ENCODE measurements at regions not wholly inside any gene's neighbourhood (a gene's known extent, or its start where the extent isn't known, plus 50 kb on each side); places are given as distances from the start of the nearest gene placed in this dataset.

DNA sequence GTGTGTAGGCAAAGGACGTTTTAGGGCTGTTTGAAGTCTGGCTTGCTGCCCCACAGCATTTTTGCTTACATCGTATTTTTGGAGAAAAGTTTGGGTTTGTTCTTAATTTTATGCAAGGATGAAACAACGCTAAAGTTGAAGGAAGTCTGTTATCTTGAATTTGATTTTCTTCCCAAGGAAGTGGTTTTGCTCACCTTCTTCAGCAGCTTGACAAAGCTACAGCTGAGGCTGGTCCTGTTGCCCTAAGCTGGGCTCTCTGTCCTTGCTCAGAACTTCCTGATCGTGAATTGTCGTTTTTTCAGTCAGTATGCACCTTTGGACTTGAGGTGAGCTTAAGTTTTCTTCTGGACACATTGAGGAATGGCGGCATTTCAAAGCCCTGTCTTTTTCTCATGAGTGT is 62.1 kb upstream of the GSX1 start:
- H3K4me3 Mint-ChIP-seq: no peak overlapping the region
- DNase-seq: no peak
- H4K5ac ChIP-seq (ENCODE audit: insufficient read length, low read depth, low read length): no peak overlapping the region
- 0 out of 2 replicates have a peak, but pooled peaks cover 3% of the 10 kb centered on the region for H3K4me1 ChIP-seq (ENCODE audit: insufficient read depth, low read length)
- H3K36me3 Mint-ChIP-seq (ENCODE audit: insufficient read depth in 1 of 3, low read depth in 3 of 3): no peaks in the 10 kb centered on the region
- H4K20me1 ChIP-seq (ENCODE audit: control insufficient read depth, insufficient read depth, insufficient read length): no peaks in the 10 kb centered on the region
- H2AK5ac ChIP-seq (ENCODE audit: insufficient read length, low read length): no peak overlapping the region
- no peak overlapping the region for H3K27ac ChIP-seq (ENCODE audit: insufficient read length, low read depth, low read length)
- no peaks in the 10 kb centered on the region for H3K23me2 ChIP-seq (ENCODE audit: insufficient read length, low read depth, low read length, poor library complexity, severe bottlenecking)
- peaks cover 5% of the 10 kb centered on the region for H3K27me3 Mint-ChIP-seq (ENCODE audit: low read depth)
- no CpG with 5 or more reads among the region's 6 CpGs for whole genome bisulfite sequencing (ENCODE audit: extremely low coverage, insufficient read length, low lambda C conversion rate)
- H3T11ph ChIP-seq (ENCODE audit: low read length): no peak overlapping the region
- no peak overlapping the region for H3K4me2 ChIP-seq (ENCODE audit: insufficient read depth, insufficient read length, low read length)
- H3K4ac ChIP-seq (ENCODE audit: low read depth, low read length): no peak overlapping the region
- TF ChIP-seq, protein P1, sequence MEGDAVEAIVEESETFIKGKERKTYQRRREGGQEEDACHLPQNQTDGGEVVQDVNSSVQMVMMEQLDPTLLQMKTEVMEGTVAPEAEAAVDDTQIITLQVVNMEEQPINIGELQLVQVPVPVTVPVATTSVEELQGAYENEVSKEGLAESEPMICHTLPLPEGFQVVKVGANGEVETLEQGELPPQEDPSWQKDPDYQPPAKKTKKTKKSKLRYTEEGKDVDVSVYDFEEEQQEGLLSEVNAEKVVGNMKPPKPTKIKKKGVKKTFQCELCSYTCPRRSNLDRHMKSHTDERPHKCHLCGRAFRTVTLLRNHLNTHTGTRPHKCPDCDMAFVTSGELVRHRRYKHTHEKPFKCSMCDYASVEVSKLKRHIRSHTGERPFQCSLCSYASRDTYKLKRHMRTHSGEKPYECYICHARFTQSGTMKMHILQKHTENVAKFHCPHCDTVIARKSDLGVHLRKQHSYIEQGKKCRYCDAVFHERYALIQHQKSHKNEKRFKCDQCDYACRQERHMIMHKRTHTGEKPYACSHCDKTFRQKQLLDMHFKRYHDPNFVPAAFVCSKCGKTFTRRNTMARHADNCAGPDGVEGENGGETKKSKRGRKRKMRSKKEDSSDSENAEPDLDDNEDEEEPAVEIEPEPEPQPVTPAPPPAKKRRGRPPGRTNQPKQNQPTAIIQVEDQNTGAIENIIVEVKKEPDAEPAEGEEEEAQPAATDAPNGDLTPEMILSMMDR (conservative IDR thresholded peaks at IDR 0.05): no peak
- H3K56ac ChIP-seq (ENCODE audit: insufficient read length, low read depth, low read length): no peak overlapping the region
- H2AFZ ChIP-seq (ENCODE audit: low read length): no peak overlapping the region
- no peaks in the 10 kb centered on the region for H3K79me2 ChIP-seq (ENCODE audit: insufficient read depth, low read length)
- no peak overlapping the region for H3K27ac Mint-ChIP-seq
- H3K9me3 Mint-ChIP-seq: no peaks in the 10 kb centered on the region
- no peak overlapping the region for H2BK20ac ChIP-seq (ENCODE audit: low read depth, low read length, poor library complexity, severe bottlenecking)
- no peak overlapping the region for H3K18ac ChIP-seq (ENCODE audit: insufficient read length, low read depth, low read length)
- H2BK12ac ChIP-seq (ENCODE audit: insufficient read length, low read depth, low read length): no peak overlapping the region
- no peaks in the 10 kb centered on the region for H3K9me3 ChIP-seq (ENCODE audit: control insufficient read depth, low read depth, low read length)
- no peak overlapping the region for H2BK120ac ChIP-seq (ENCODE audit: low read depth, low read length, poor library complexity, severe bottlenecking)
- no peak overlapping the region for H3K23ac ChIP-seq (ENCODE audit: insufficient read length, low read depth, low read length)
- H3K79me1 ChIP-seq (ENCODE audit: insufficient read depth, low read depth, low read length, poor library complexity, severe bottlenecking): no peaks in the 10 kb centered on the region
- no peak overlapping the region for H4K91ac ChIP-seq (ENCODE audit: insufficient read length, low read depth, low read length)
- no peak overlapping the region for H2BK5ac ChIP-seq (ENCODE audit: insufficient read length, low read length)
- no peak overlapping the region for H3K9ac ChIP-seq (ENCODE audit: extremely low read depth, insufficient read length, low read length)
- H3K14ac ChIP-seq (ENCODE audit: insufficient read depth, low read length): no peak overlapping the region
- H2BK15ac ChIP-seq (ENCODE audit: low read depth, low read length): no peak overlapping the region
- H3K4me1 Mint-ChIP-seq: peaks cover 7 to 9% of the 10 kb centered on the region in 2 experiments; a peak in 3 of 4 replicates
- no peaks in the 10 kb centered on the region for H3K27me3 ChIP-seq (ENCODE audit: insufficient read depth, low read length)
- H4K8ac ChIP-seq (replicated peaks; ENCODE audit: insufficient read length, low read depth, low read length): no peak overlapping the region
